K562 (cell line): ENCODE measurements at regions not wholly inside any gene's neighbourhood (a gene's known extent, or its start where the extent isn't known, plus 50 kb on each side); places are given as distances from the start of the nearest gene placed in this dataset.

Experiments
- ATAC-seq: fragments of 200-7000 bp; cut with Tn5 transposase; 3 replicates; pipeline ENCODE4 v1.9.1; 2020; ENCODE audit warnings: moderate library complexity
- BruUV-seq: library from RNA; stranded (reverse); fragments of 400-500 nt; replicated peaks from 2 replicates; lab custom pipeline; 2021; lab: Mats Ljungman, UMichigan
- CTCF ChIA-PET: fragments of 300-600 bp; formaldehyde crosslinking; extraction: SDS; loops from one replicate; lab custom pipeline; 2021; ENCODE audit warnings: low intra/inter-chr PET ratio; lab: Yijun Ruan, JAX
- POLR2A ChIA-PET: fragments of 300-600, 350-650 bp; sonication (Branson Sonifier 250); formaldehyde crosslinking; extraction: SDS; loops from one replicate; lab custom pipeline; 2021; ENCODE audit warnings: antibody characterized with exemption, inconsistent platforms; lab: Yijun Ruan, JAX
- DNase-seq, 4 experiments: peaks; one replicate each; pipeline versions ENCODE4 v3.0.0 to v3.0.0-alpha.2; 2011 to 2018; ENCODE audit warnings: low spot score in 3 of 4, mixed read lengths in 3 of 4; ENCODE audit errors: extremely low read depth in 1 of 4
- FAIRE-seq: peaks from 2 replicates; lab custom pipeline; 2011; peaks lifted over from hg19 to GRCh38; lab: Jason Lieb, UNC
- H2AFZ ChIP-seq: 2 replicates; pipeline ENCODE4 v1.6.0; 2011; ENCODE audit warnings: low read depth, low read length, control low read depth, inconsistent platforms
- H3K27ac ChIP-seq: fragments of 200-600 bp; 3 replicates; pipeline ENCODE4 v1.8.0; 2011; ENCODE audit warnings: low read depth, mild to moderate bottlenecking, control low read depth, inconsistent platforms, low read length, moderate library complexity, mixed read lengths; ENCODE audit errors: extremely low read depth
- H3K27me3 ChIP-seq, 2 experiments: fragments of 300-600 bp in 1 of 2; 2 replicates in 1 of 2; 3 replicates in 1 of 2; pipeline versions ENCODE4 v1.6.0 to v1.8.0; 2011; ENCODE audit warnings: inconsistent platforms in 2 of 2, low read length in 2 of 2, mild to moderate bottlenecking in 1 of 2, mixed read lengths in 1 of 2, moderate library complexity in 1 of 2; ENCODE audit not compliant: control insufficient read depth in 2 of 2, insufficient read depth in 2 of 2
- H3K36me3 ChIP-seq: fragments of 300-600 bp; 3 replicates; pipeline ENCODE4 v1.8.0; 2011; ENCODE audit warnings: mild to moderate bottlenecking, low read length, inconsistent platforms; ENCODE audit not compliant: control insufficient read depth, insufficient read depth
- H3K4me1 ChIP-seq, 2 experiments: fragments of 200-600 bp in 1 of 2; replicated peaks in 1 of 2; 2 replicates in 1 of 2; 3 replicates in 1 of 2; pipeline versions ENCODE4 v1.5.1 to v1.8.0; 2011; ENCODE audit warnings: inconsistent platforms in 2 of 2, low read length in 2 of 2, mild to moderate bottlenecking in 1 of 2, mixed read lengths in 1 of 2, moderate library complexity in 1 of 2; ENCODE audit not compliant: control insufficient read depth in 2 of 2, insufficient read depth in 2 of 2
- H3K4me2 ChIP-seq: 2 replicates; pipeline ENCODE4 v1.6.1; 2011; ENCODE audit warnings: low read length, control low read depth, inconsistent platforms, mixed read lengths; ENCODE audit not compliant: insufficient read depth
- H3K4me3 ChIP-seq: fragments of 200-600 bp; sonication (generic), shearing (Covaris generic); 2 replicates; pipeline ENCODE4 v1.5.1; 2016; ENCODE audit warnings: control low read depth, inconsistent platforms
- H3K79me2 ChIP-seq: fragments of 200-600 bp; 3 replicates; pipeline ENCODE4 v1.8.0; 2011; ENCODE audit warnings: low read length, inconsistent platforms; ENCODE audit not compliant: control insufficient read depth, insufficient read depth
- H3K9ac ChIP-seq, 2 experiments: 2 replicates each; pipeline versions ENCODE4 v1.6.0 to v1.6.1; 2011; ENCODE audit warnings: low read depth in 2 of 2, low read length in 2 of 2, control low read depth in 1 of 2, inconsistent platforms in 1 of 2, mild to moderate bottlenecking in 1 of 2, mixed read lengths in 1 of 2; ENCODE audit not compliant: insufficient read depth in 1 of 2
- H3K9me1 ChIP-seq: one replicate; pipeline ENCODE4 v1.6.0; 2011; ENCODE audit warnings: inconsistent platforms, mild to moderate bottlenecking, low read length, moderate library complexity; ENCODE audit not compliant: control insufficient read depth, insufficient read depth
- H3K9me3 ChIP-seq: replicated peaks from 2 replicates; pipeline ENCODE4 v1.5.1; 2011; ENCODE audit warnings: low read depth, low read length, inconsistent platforms; ENCODE audit not compliant: control insufficient read depth, insufficient read depth
- H4K20me1 ChIP-seq: replicated peaks from 2 replicates; pipeline ENCODE4 v1.6.1; 2011; ENCODE audit warnings: low read length, inconsistent platforms, mixed read lengths; ENCODE audit not compliant: control insufficient read depth, insufficient read depth
- CTCF ChIP-seq, 3 experiments: IDR thresholded peaks in 2 of 3; conservative IDR thresholded peaks in 1 of 3; 2 replicates each; pipeline ENCODE4 v1.5.1; 2011 to 2012; ENCODE audit warnings: low read length in 3 of 3, mild to moderate bottlenecking in 3 of 3, control low read depth in 2 of 3, improper control_type of control experiment in 1 of 3, inconsistent platforms in 1 of 3, low read depth in 1 of 3, mixed read lengths in 1 of 3, moderate library complexity in 1 of 3; ENCODE audit not compliant: insufficient read depth in 2 of 3
- ZBTB33 ChIP-seq: sonication (generic); formaldehyde crosslinking; IDR thresholded peaks from 2 replicates; pipeline ENCODE4 v1.8.1; 2023; ENCODE audit warnings: mild to moderate bottlenecking, missing genetic modification reagents
- WGBS: fragments of 100-300 bp; shearing (Covaris generic); methylation state at CpG from one replicate; pipeline ENCODE4 v1.1.6; 2016; ENCODE audit warnings: low coverage, mixed read lengths; ENCODE audit not compliant: insufficient coverage; ENCODE audit errors: missing lambda C conversion rate; 5-methylcytosine and 5-hydroxymethylcytosine counted together
- in situ Hi-C: fragments of 300-500 bp; cut with MboI; formaldehyde crosslinking; loops from 4 replicates; pipeline ENCODE4 v1.15.0; 2018; ENCODE audit warnings: inconsistent platforms, mixed read lengths
- intact Hi-C: fragments of 100-400 bp; cut with micrococcal nuclease; formaldehyde crosslinking; loops from 2 replicates; pipeline ENCODE4 v1.14.2; 2022

- no peak for TF ChIP-seq ZBTB33 (CRISPR knock-in tag)
Observed at GRCh38 chr4:108261026-108261425, 92.3 kb upstream of the LEF1 start (continued).

- ChIA-PET CTCF (no interaction called here), POLR2A (no interaction called here)
- TF ChIP-seq ZBTB33 (CRISPR knock-in tag) (no peak), CTCF (IDR thresholded peaks at IDR 0.05 in 2 of 3, conservative IDR thresholded peaks at IDR 0.05 in 1 of 3; ENCODE audit: insufficient read depth in 2 of 3, low read depth in 1 of 3, low read length in 3 of 3) (peak in 2 of 3 experiments; percentile 12 to 53; a peak in 3 of 6 replicates)
- no TSS peak for BruUV-seq
- Histone ChIP-seq H3K79me2 (no peaks in the 10 kb centered on the region), H3K9me1 (no peaks in the 10 kb centered on the region), H3K27ac (no peak overlapping the region), H3K9ac (no peak overlapping the region), H3K27me3 (no peaks in the 10 kb centered on the region; a peak in 2 of 5 replicates), H3K9me3 (no peaks in the 10 kb centered on the region), H4K20me1 (no peaks in the 10 kb centered on the region), H3K4me2 (no peak overlapping the region), H3K4me1 (no peaks in the 10 kb centered on the region; a peak in 1 of 5 replicates), H2AFZ (no peak overlapping the region), H3K36me3 (no peaks in the 10 kb centered on the region), H3K4me3 (no peak overlapping the region)
- intact Hi-C loops (no loop called here), in situ Hi-C loops (no loop called here)
- DNase-seq (no peak), ATAC-seq (peak; percentile 51; the same call in 2 of the 3 replicates), FAIRE-seq (no peak)
- 12% methylated on average over 8 of the region's 8 CpGs for WGBS
Observed at GRCh38 chr4:108256538-108256937, 87.8 kb upstream of the LEF1 start.
